Amniotic stem cell (primary cell): ENCODE measurements at regions not wholly inside any gene's neighbourhood (a gene's known extent, or its start where the extent isn't known, plus 50 kb on each side); places are given as distances from the start of the nearest gene placed in this dataset.
"Not testable (repeated sequence)": the region's sequence is repeated elsewhere in the genome, so short reads cannot be mapped to it uniquely, and the experiment has no call there.

ENCODE experiments used
- DNase-seq: peaks from one replicate; lab custom pipeline; 2025; lab: John Stamatoyannopoulos, UW

DNA sequence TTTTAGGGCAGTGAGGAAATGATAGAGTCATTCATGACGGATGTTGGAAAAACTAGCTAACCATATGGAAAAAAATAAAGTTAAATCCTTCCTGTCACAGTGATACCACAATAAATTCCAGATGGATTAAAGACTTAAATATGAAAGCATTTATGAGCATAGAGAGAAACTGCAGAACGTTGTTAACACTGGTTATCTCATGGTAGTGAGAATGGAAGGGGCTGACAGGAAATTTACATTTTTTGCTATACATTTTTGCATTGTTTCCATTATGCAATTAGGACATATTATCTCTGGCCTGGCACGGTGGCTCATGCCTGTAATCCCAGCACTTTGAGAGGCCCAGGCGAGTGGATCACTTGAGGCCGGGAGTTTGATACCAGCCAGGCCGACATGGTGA, 130.5 kb upstream of the VOPP1 start:
- not testable (repeated sequence) for DNase-seq

GRCh38 chr7:55699450-55699842, 127.1 kb upstream of the VOPP1 start:
- DNase-seq = not testable (repeated sequence)

DNA sequence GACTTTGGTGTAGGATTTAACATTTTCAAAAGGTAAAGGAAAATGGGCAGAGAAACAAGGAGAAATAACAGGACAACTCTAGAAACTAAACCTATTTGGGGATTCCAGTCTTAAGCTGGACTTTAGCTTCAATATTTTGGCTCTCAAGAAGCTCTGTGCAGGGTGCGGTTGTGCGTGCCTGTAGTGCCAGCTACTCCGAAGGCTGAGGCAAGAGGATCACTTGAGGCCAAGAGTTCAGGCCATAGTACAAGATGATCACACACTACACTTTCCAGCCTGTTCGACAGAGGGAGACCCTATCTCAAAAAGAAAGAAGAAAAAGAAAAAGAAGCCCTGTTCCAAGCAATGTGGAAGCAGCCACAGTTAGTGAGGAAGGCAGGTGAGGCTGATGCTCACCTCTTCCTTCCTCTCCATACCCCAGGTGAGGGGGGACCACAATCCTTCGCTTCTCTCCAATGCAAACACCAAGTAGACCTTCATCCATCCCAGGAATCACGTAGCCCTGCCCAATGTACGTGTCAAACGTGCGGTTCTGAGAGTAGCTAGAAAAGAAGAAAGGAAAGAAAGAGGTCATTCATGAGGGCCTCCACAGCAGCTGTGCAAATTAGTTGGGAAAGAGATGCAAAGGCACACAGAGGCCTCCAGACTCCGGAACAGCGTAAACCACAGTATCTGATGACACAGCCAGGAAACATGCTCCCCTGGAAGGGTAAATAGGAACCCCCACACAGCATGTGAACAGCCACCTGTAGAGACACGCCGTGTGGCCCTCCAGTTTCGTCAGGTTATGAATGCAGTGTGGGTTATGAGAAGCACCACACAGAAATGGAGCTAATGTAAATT, 126.5 kb upstream of the VOPP1 start:
- not testable (repeated sequence) for DNase-seq

GRCh38 chr7:55695893-55696701, 123.8 kb upstream of the VOPP1 start:
- peak; percentile 6 for DNase-seq

- not testable (repeated sequence) for DNase-seq
Observed at GRCh38 chr7:55694484-55694883, 122.2 kb upstream of the VOPP1 start.

GRCh38 chr7:55688684-55689681, 116.7 kb upstream of the VOPP1 start:
- not testable (repeated sequence) for DNase-seq

DNA sequence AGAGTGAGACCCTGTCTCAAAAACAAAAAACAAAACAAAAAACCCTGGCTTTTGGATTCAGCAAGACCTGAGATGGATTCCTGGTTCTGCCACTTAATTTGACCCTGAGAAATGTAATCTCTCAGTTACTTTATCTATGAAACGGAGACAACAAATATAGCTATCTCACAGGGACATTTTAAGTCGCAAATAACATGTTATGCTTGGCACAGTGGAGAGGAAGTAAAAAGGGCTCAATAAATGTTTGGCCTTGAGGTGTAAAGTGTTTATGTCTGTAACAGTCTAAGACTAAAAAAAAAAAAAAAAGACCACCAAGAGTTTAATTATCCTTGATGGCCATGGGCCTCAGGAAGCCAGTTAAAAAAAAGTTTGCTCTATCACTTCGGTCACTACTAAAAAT, 116.0 kb upstream of the VOPP1 start:
- not testable (repeated sequence) for DNase-seq

- not testable (repeated sequence) for DNase-seq
Observed at GRCh38 chr7:55687252-55687651, 115.0 kb upstream of the VOPP1 start.

DNA sequence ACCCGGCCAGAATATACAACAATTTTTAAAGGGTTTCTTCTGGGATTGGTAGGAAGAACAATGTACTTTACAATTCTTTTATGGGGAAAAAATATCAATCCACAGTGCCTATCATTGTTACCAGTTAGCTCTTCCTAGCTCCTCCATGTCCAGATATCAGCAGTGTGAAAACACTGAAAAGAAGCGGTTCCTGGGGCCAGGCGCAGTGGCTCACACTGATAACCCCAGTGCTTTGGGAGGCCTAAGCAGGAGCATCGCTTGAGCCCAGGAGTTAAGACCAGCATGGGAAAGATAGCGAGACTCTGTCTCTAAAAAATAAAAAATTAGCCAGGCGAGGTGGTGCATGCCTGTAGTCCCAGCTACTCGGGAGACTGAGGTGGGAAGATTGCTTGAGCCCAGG, 114.5 kb upstream of the VOPP1 start:
- not testable (repeated sequence) for DNase-seq

DNA sequence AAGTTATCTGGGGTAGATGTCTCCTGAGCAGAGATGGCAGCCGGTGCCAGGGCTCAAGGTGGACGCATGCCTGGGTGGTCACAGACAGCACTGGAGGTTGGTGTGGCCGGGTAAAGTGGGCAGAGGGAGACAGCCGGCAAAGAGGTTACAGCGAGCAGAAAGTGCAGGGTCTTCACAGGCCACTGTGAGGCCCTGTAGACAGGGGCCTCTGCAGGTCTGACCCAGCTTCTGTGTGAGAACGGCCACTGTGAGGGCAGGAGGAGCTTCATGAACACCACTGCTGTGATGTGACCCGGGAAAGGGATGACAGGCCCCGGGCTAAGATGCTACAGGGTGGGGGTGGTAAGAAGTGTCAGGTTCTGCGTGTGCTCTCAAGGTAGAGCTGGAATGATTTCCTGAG, 111.2 kb upstream of the VOPP1 start:
- DNase-seq = not testable (repeated sequence)

- DNase-seq = not testable (repeated sequence)
Observed at GRCh38 chr7:55675589-55675988, 103.3 kb upstream of the VOPP1 start.

- DNase-seq = not testable (repeated sequence)
Observed at GRCh38 chr7:55673525-55673924, 101.2 kb upstream of the VOPP1 start.

GRCh38 chr7:55672084-55672483, 99.8 kb upstream of the VOPP1 start:
- DNase-seq = not testable (repeated sequence)

DNA sequence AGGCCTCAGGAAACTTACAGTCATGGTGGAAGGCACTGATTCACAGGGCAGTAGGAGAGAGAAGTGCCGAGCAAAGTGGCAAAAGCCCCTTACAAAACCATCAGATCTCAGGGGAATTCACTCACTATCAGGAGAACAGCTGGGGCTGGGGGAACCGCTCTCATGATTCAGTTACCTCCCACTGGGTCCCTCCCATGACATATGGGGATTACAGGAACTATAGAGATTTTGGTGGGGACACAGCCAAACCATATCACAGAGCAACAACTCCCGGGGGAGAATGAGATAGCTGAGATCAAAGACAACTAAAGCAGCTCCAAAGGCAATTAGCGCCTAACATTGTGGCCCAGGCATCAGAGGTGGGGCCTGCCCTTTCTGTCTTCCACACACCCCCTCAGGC, 85.4 kb upstream of the VOPP1 start:
- no peak for DNase-seq

DNA sequence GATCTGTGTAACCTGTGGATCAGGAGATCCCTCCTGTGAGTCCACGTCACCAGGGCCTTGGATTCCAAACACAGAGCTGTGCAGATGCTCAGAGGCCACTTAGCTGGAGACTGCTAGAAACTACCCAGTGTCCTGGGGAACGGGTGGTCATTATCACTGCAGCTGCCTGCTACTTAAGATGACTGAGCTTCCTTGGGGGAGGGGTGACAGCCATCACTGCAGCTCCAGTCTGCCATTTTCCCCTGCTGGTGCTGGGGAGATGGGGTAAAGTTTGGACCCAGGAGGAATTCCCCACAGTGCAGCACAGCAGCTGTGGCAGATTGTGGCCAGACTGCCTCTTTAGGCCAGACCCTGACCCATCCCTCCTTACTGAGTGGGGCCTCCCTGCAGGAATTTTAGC, 78.8 kb upstream of the VOPP1 start:
- DNase-seq = no peak

DNA sequence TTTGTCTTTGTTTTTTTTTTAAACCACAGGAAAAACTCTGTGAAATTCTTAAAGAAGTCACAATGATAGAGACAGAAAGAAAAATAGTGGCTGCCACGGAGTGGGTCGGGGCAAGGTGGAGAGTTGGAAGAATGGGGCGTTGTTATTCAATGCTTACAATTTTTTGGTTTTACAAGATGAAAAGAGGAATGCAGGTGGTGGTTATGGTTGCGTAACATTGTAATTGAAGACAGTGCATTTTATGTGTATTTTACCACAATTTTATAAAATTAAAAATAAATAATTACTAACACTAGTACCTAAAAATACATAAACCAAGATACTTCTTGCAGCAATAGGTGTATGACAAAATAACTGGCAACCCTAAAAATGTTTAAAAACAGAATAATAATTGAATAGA, 76.9 kb upstream of the VOPP1 start:
- no peak for DNase-seq

GRCh38 chr7:55644567-55644966, 72.3 kb upstream of the VOPP1 start:
- DNase-seq = no peak

DNA sequence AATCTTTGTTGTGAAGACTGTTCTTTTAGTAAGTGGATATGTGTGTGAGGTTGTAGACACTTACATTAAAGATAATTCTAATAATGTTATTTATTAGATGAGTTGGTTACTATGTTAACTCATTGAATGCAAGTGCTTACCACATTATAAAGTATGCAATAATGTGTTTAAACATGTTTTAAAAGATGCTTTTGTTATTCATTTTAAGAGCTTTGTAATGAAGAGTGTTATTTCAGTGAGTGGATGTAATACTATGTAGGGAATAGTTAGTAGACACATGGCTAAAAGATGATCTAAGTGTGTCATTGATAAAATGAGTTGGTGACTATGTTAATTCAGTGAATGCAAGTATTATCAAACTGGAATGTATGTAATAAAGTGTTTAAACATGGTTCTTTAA, 70.0 kb upstream of the VOPP1 start:
- DNase-seq = no peak

- no peak for DNase-seq
Observed at GRCh38 chr7:55641811-55642210, 69.5 kb upstream of the VOPP1 start.

DNA sequence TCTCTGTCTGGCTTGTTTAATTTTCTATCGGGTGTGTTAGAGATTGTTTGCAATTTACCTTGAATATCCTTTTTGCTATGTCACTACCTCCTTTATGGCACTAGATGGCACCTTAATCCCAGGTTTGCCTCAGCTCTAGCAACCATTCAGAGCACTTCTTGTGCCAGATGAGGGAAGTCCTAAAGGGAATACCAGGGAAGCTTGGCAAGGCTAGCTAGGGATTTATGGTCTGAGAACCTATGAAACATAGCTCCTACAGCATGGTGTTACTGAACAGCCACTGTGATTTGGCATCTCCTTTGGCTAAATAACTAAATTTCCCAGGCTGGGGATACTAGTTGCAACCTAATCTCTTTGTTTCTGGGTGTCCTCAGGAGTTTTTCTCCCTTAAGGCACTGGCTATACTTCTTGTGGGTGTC, 69.0 kb upstream of the VOPP1 start:
- DNase-seq = peak; percentile 52

- DNase-seq = no peak
Observed at GRCh38 chr7:55639640-55640039, 67.3 kb upstream of the VOPP1 start.
